Endometrial microvascular endothelial cells (primary cell): ENCODE measurements at regions not wholly inside any gene's neighbourhood (a gene's known extent, or its start where the extent isn't known, plus 50 kb on each side); places are given as distances from the start of the nearest gene placed in this dataset.
"Not testable (repeated sequence)": the region's sequence is repeated elsewhere in the genome, so short reads cannot be mapped to it uniquely, and the experiment has no call there.

Experiments used
- in situ Hi-C: cut with HindIII; loops from 2 replicates; pipeline ENCODE4 v1.10.0; 2017; ENCODE audit warnings: low sequenced_read_pairs, low pct_unique_long_range_greater_than_20kb; ENCODE audit errors: inconsistent ontology term

GRCh38 chr13:107807306-107808073, 407.8 kb downstream of the LIG4 start:
- in situ Hi-C loops = no loop called here

GRCh38 chr13:107806726-107807125, 408.6 kb downstream of the LIG4 start:
- in situ Hi-C loops = no loop called here

GRCh38 chr13:107803822-107804495, 411.4 kb downstream of the LIG4 start:
- in situ Hi-C loops = no loop called here

- in situ Hi-C loops = no loop called here
These were observed 413.7 kb downstream of the LIG4 start for GRCh38 chr13:107801621-107802020.

GRCh38 chr13:107799001-107799400, 416.3 kb downstream of the LIG4 start:
- in situ Hi-C loops = no loop called here

- in situ Hi-C loops = no loop called here
These were observed 424.9 kb downstream of the LIG4 start for GRCh38 chr13:107790397-107790796.

- in situ Hi-C loops = no loop called here
These were observed 426.7 kb downstream of the LIG4 start for GRCh38 chr13:107788464-107789165.

- in situ Hi-C loops = not testable (repeated sequence)
These were observed 432.7 kb downstream of the LIG4 start for GRCh38 chr13:107782646-107783045.

GRCh38 chr13:107778094-107778493, 437.2 kb downstream of the LIG4 start:
- in situ Hi-C loops = no loop called here

- in situ Hi-C loops = no loop called here
These were observed 444.8 kb downstream of the LIG4 start for GRCh38 chr13:107770541-107770940.

- in situ Hi-C loops = no loop called here
These were observed 448.2 kb downstream of the LIG4 start for GRCh38 chr13:107767119-107767518.

GRCh38 chr13:107765724-107766401, 449.5 kb downstream of the LIG4 start:
- in situ Hi-C loops = no loop called here

GRCh38 chr13:107764046-107764445, 451.3 kb downstream of the LIG4 start:
- in situ Hi-C loops = no loop called here

- in situ Hi-C loops = no loop called here
These were observed 461.6 kb downstream of the LIG4 start for GRCh38 chr13:107753748-107754147.

GRCh38 chr13:107753291-107753690, 462.0 kb downstream of the LIG4 start:
- in situ Hi-C loops = no loop called here

GRCh38 chr13:107743983-107744382, 471.4 kb downstream of the LIG4 start:
- in situ Hi-C loops = no loop called here

- in situ Hi-C loops = no loop called here
These were observed 471.8 kb downstream of the LIG4 start for GRCh38 chr13:107743526-107743925.

GRCh38 chr13:107743100-107743499, 472.2 kb downstream of the LIG4 start:
- in situ Hi-C loops = no loop called here

GRCh38 chr13:107742544-107742943, 472.8 kb downstream of the LIG4 start:
- in situ Hi-C loops = no loop called here
